HepG2 (cell line): ENCODE measurements at regions not wholly inside any gene's neighbourhood (a gene's known extent, or its start where the extent isn't known, plus 50 kb on each side); places are given as distances from the start of the nearest gene placed in this dataset.

Source experiments
- ARHGAP35 ChIP-seq: sonication (generic); formaldehyde crosslinking; IDR thresholded peaks from 2 replicates; pipeline ENCODE4 v1.9.0; 2022; ENCODE audit warnings: mild to moderate bottlenecking, inconsistent platforms, moderate library complexity, missing genetic modification reagents, borderline replicate concordance
- ARNT2 ChIP-seq: sonication (generic); formaldehyde crosslinking; IDR thresholded peaks from 2 replicates; pipeline ENCODE4 v1.8.0; 2022; ENCODE audit warnings: mild to moderate bottlenecking, low read depth, missing genetic modification reagents, moderate library complexity
- BRD4 ChIP-seq: sonication (generic); formaldehyde crosslinking; IDR thresholded peaks from 2 replicates; pipeline ENCODE4 v1.4.0; 2020; ENCODE audit warnings: missing genetic modification reagents
- E2F1 ChIP-seq: sonication (generic); formaldehyde crosslinking; IDR thresholded peaks from 2 replicates; pipeline ENCODE4 v1.5.0; 2020; ENCODE audit warnings: missing genetic modification reagents
- JDP2 ChIP-seq: sonication (generic); formaldehyde crosslinking; IDR thresholded peaks from 2 replicates; pipeline ENCODE4 v1.8.1; 2022; ENCODE audit warnings: missing genetic modification reagents, borderline replicate concordance
- KDM5B ChIP-seq: sonication (generic); formaldehyde crosslinking; IDR thresholded peaks from 2 replicates; pipeline ENCODE4 v1.4.0; 2020; ENCODE audit warnings: missing genetic modification reagents, mild to moderate bottlenecking, borderline replicate concordance
- KLF12 ChIP-seq: sonication (generic); formaldehyde crosslinking; IDR thresholded peaks from 2 replicates; pipeline ENCODE4 v1.4.0; 2020; ENCODE audit warnings: missing genetic modification reagents, borderline replicate concordance
- MYPOP ChIP-seq: sonication (generic); formaldehyde crosslinking; IDR thresholded peaks from 2 replicates; pipeline ENCODE4 v1.8.1; 2023; ENCODE audit warnings: mild to moderate bottlenecking, moderate library complexity, missing genetic modification reagents
- SETDB1 ChIP-seq: sonication (generic); formaldehyde crosslinking; IDR thresholded peaks from 2 replicates; pipeline ENCODE4 v1.5.1; 2020; ENCODE audit warnings: missing genetic modification reagents, mild to moderate bottlenecking, borderline replicate concordance
- TAF1 ChIP-seq: sonication (generic); formaldehyde crosslinking; IDR thresholded peaks from 2 replicates; pipeline ENCODE4 v1.4.0; 2020; ENCODE audit warnings: missing genetic modification reagents
- TBX2 ChIP-seq: sonication (generic); formaldehyde crosslinking; IDR thresholded peaks from 2 replicates; pipeline ENCODE4 v1.5.0; 2020; ENCODE audit warnings: missing genetic modification reagents, mild to moderate bottlenecking, borderline replicate concordance
- TFDP2 ChIP-seq: sonication (generic); formaldehyde crosslinking; IDR thresholded peaks from 2 replicates; pipeline ENCODE4 v1.4.0; 2020; ENCODE audit warnings: missing genetic modification reagents
- ZFX ChIP-seq: sonication (generic); formaldehyde crosslinking; IDR thresholded peaks from 2 replicates; pipeline ENCODE4 v1.4.0; 2020; ENCODE audit warnings: mild to moderate bottlenecking, low read depth, missing genetic modification reagents, moderate library complexity
- ZFY ChIP-seq: sonication (generic); formaldehyde crosslinking; IDR thresholded peaks from 2 replicates; pipeline ENCODE4 v1.4.0; 2020; ENCODE audit warnings: missing genetic modification reagents
- ZGPAT ChIP-seq: IDR thresholded peaks from 2 replicates; pipeline ENCODE4 v1.6.1; 2016; ENCODE audit warnings: mild to moderate bottlenecking
- ZMYM4 ChIP-seq: sonication (generic); formaldehyde crosslinking; IDR thresholded peaks from 2 replicates; pipeline ENCODE4 v1.8.1; 2023; ENCODE audit warnings: mild to moderate bottlenecking, missing genetic modification reagents
- ZNF274 ChIP-seq: sonication (generic); formaldehyde crosslinking; IDR thresholded peaks from 2 replicates; pipeline ENCODE4 v1.5.1; 2020; ENCODE audit warnings: mild to moderate bottlenecking, missing genetic modification reagents
- ZNF446 ChIP-seq: sonication (generic); formaldehyde crosslinking; IDR thresholded peaks from 2 replicates; pipeline ENCODE4 v1.5.0; 2020; ENCODE audit warnings: mild to moderate bottlenecking, missing genetic modification reagents
- ZNF800 ChIP-seq: sonication (generic); formaldehyde crosslinking; IDR thresholded peaks from 2 replicates; pipeline ENCODE4 v1.4.0; 2020; ENCODE audit warnings: missing genetic modification reagents
- ZSCAN21 ChIP-seq: sonication (generic); formaldehyde crosslinking; IDR thresholded peaks from 2 replicates; pipeline ENCODE4 v1.8.0; 2022; ENCODE audit warnings: mild to moderate bottlenecking, missing genetic modification reagents, moderate library complexity, borderline replicate concordance

GRCh38 chr3:107240183-107241091, 136.8 kb upstream of the CCDC54 start (continued):
- 0 out of 2 replicates have a peak, but pooled peaks have one; percentile 25 for TF ChIP-seq ARNT2 (CRISPR knock-in tag)
- TF ChIP-seq TAF1 (CRISPR knock-in tag) = 0 out of 2 replicates have a peak, but pooled peaks have one; percentile 23
- TF ChIP-seq TBX2 (CRISPR knock-in tag) = 0 out of 2 replicates have a peak, but pooled peaks have one; percentile 16
- no peak for TF ChIP-seq ZSCAN21 (CRISPR knock-in tag)
- peak; percentile 27; the same call in 1 of the 2 replicates for TF ChIP-seq ARHGAP35 (CRISPR knock-in tag)
- TF ChIP-seq ZNF274 (CRISPR knock-in tag) = 0 out of 2 replicates have a peak, but pooled peaks have one; percentile 16
- 0 out of 2 replicates have a peak, but pooled peaks have one; percentile 22 for TF ChIP-seq E2F1
- TF ChIP-seq BRD4 (CRISPR knock-in tag) = no peak
- 0 out of 2 replicates have a peak, but pooled peaks have one; percentile 44 for TF ChIP-seq ZNF800 (CRISPR knock-in tag)
- TF ChIP-seq ZFX (CRISPR knock-in tag) = 0 out of 2 replicates have a peak, but pooled peaks have one; percentile 28
- TF ChIP-seq ZFY (CRISPR knock-in tag) = peak; percentile 43; the same call in 1 of the 2 replicates
- TF ChIP-seq TFDP2 (CRISPR knock-in tag) = 0 out of 2 replicates have a peak, but pooled peaks have one; percentile 38
- TF ChIP-seq MYPOP (CRISPR knock-in tag) = peak; percentile 91
- peak; percentile 63; the same call in 1 of the 2 replicates for TF ChIP-seq KDM5B
- peak; percentile 31; the same call in 1 of the 2 replicates for TF ChIP-seq ZMYM4
- no peak for TF ChIP-seq JDP2 (CRISPR knock-in tag)
- TF ChIP-seq ZGPAT = peak; percentile 19; the same call in 1 of the 2 replicates
- 0 out of 2 replicates have a peak, but pooled peaks have one; percentile 39 for TF ChIP-seq KLF12 (CRISPR knock-in tag)
- no peak for TF ChIP-seq ZNF446
- no peak for TF ChIP-seq SETDB1
